ENCODE measurements at regions not wholly inside any gene's neighbourhood (a gene's known extent, or its start where the extent isn't known, plus 50 kb on each side); places are given as distances from the start of the nearest gene placed in this dataset.

GRCh38 chr12:93121729-93122488 is 192.8 kb upstream of the EEA1 start:
- Histone ChIP-seq H3K9me3 (ENCODE audit: low read length) (no peaks in the 10 kb centered on the region), H3K4me1 (ENCODE audit: insufficient read depth, low read length, severe bottlenecking) (no peaks in the 10 kb centered on the region), H3K27me3 (ENCODE audit: insufficient read depth, low read length) (no peaks in the 10 kb centered on the region), H3K27ac (ENCODE audit: low read depth, low read length, poor library complexity, severe bottlenecking) (no peak overlapping the region), H2AFZ (ENCODE audit: low read length) (no peak overlapping the region), H3K4me3 (ENCODE audit: low read depth, low read length, poor library complexity, severe bottlenecking) (no peak overlapping the region), H3K9ac (ENCODE audit: low read length) (no peak overlapping the region), H3K79me2 (ENCODE audit: insufficient read depth, low read length) (no peaks in the 10 kb centered on the region), H3K4me2 (ENCODE audit: low read length) (no peak overlapping the region), H3K36me3 (ENCODE audit: insufficient read depth, low read length) (no peaks in the 10 kb centered on the region), H3F3A (ENCODE audit: insufficient read depth, low read length) (no peaks in the 10 kb centered on the region), H3K9me2 (ENCODE audit: low read depth, low read length) (no peaks in the 10 kb centered on the region), H4K20me1 (ENCODE audit: insufficient read depth, low read length) (no peaks in the 10 kb centered on the region)
- no peak for TF ChIP-seq CTCF (IDR thresholded peaks at IDR 0.05; ENCODE audit: low read length)
- no peak for TF ChIP-seq EZH2 (IDR thresholded peaks at IDR 0.05; ENCODE audit: borderline replicate concordance, low read length)

GRCh38 chr12:93122569-93123091 is 193.5 kb upstream of the EEA1 start:
- Histone ChIP-seq H3K27ac (ENCODE audit: low read depth, low read length, poor library complexity, severe bottlenecking) (no peak overlapping the region), H4K20me1 (ENCODE audit: insufficient read depth, low read length) (no peaks in the 10 kb centered on the region), H3F3A (ENCODE audit: insufficient read depth, low read length) (no peaks in the 10 kb centered on the region), H3K79me2 (ENCODE audit: insufficient read depth, low read length) (no peaks in the 10 kb centered on the region), H3K4me3 (ENCODE audit: low read depth, low read length, poor library complexity, severe bottlenecking) (no peak overlapping the region), H2AFZ (ENCODE audit: low read length) (no peak overlapping the region), H3K9me3 (ENCODE audit: low read length) (no peaks in the 10 kb centered on the region), H3K4me2 (ENCODE audit: low read length) (no peak overlapping the region), H3K9me2 (ENCODE audit: low read depth, low read length) (no peaks in the 10 kb centered on the region), H3K27me3 (ENCODE audit: insufficient read depth, low read length) (no peaks in the 10 kb centered on the region), H3K36me3 (ENCODE audit: insufficient read depth, low read length) (no peaks in the 10 kb centered on the region), H3K9ac (ENCODE audit: low read length) (no peak overlapping the region), H3K4me1 (ENCODE audit: insufficient read depth, low read length, severe bottlenecking) (no peaks in the 10 kb centered on the region)
- no peak for TF ChIP-seq EZH2 (IDR thresholded peaks at IDR 0.05; ENCODE audit: borderline replicate concordance, low read length)

- H3K27me3 ChIP-seq (ENCODE audit: insufficient read depth, low read length), result no peaks in the 10 kb centered on the region
- H3K9me3 ChIP-seq (ENCODE audit: low read length), result no peaks in the 10 kb centered on the region
- H3K9me2 ChIP-seq (ENCODE audit: low read depth, low read length), result no peaks in the 10 kb centered on the region
- H3K4me1 ChIP-seq (ENCODE audit: insufficient read depth, low read length, severe bottlenecking), result no peaks in the 10 kb centered on the region
- H2AFZ ChIP-seq (ENCODE audit: low read length), result no peak overlapping the region
- no peak overlapping the region for H3K4me3 ChIP-seq (ENCODE audit: low read depth, low read length, poor library complexity, severe bottlenecking)
- TF ChIP-seq CTCF (IDR thresholded peaks at IDR 0.05; ENCODE audit: low read length) (no peak), EZH2 (IDR thresholded peaks at IDR 0.05; ENCODE audit: borderline replicate concordance, low read length) (no peak)
- no peak overlapping the region for H3K27ac ChIP-seq (ENCODE audit: low read depth, low read length, poor library complexity, severe bottlenecking)
- no peaks in the 10 kb centered on the region for H3F3A ChIP-seq (ENCODE audit: insufficient read depth, low read length)
- H3K9ac ChIP-seq (ENCODE audit: low read length), result no peak overlapping the region
- no peaks in the 10 kb centered on the region for H3K36me3 ChIP-seq (ENCODE audit: insufficient read depth, low read length)
- H3K79me2 ChIP-seq (ENCODE audit: insufficient read depth, low read length), result no peaks in the 10 kb centered on the region
- H4K20me1 ChIP-seq (ENCODE audit: insufficient read depth, low read length), result no peaks in the 10 kb centered on the region
- H3K4me2 ChIP-seq (ENCODE audit: low read length), result no peak overlapping the region
Measured at GRCh38 chr12:93125126-93125525, 196.0 kb upstream of the EEA1 start.

- TF ChIP-seq CTCF (IDR thresholded peaks at IDR 0.05; ENCODE audit: low read length) (no peak), EZH2 (IDR thresholded peaks at IDR 0.05; ENCODE audit: borderline replicate concordance, low read length) (no peak)
- H3K27me3 ChIP-seq (ENCODE audit: insufficient read depth, low read length), result no peaks in the 10 kb centered on the region
- no peaks in the 10 kb centered on the region for H3K9me2 ChIP-seq (ENCODE audit: low read depth, low read length)
- H3F3A ChIP-seq (ENCODE audit: insufficient read depth, low read length), result no peaks in the 10 kb centered on the region
- no peaks in the 10 kb centered on the region for H3K79me2 ChIP-seq (ENCODE audit: insufficient read depth, low read length)
- no peaks in the 10 kb centered on the region for H3K4me1 ChIP-seq (ENCODE audit: insufficient read depth, low read length, severe bottlenecking)
- no peak overlapping the region for H3K27ac ChIP-seq (ENCODE audit: low read depth, low read length, poor library complexity, severe bottlenecking)
- H3K4me3 ChIP-seq (ENCODE audit: low read depth, low read length, poor library complexity, severe bottlenecking), result no peak overlapping the region
- no peaks in the 10 kb centered on the region for H3K36me3 ChIP-seq (ENCODE audit: insufficient read depth, low read length)
- H3K4me2 ChIP-seq (ENCODE audit: low read length), result no peak overlapping the region
- H2AFZ ChIP-seq (ENCODE audit: low read length), result no peak overlapping the region
- H3K9ac ChIP-seq (ENCODE audit: low read length), result no peak overlapping the region
- H3K9me3 ChIP-seq (ENCODE audit: low read length), result no peaks in the 10 kb centered on the region
- H4K20me1 ChIP-seq (ENCODE audit: insufficient read depth, low read length), result no peaks in the 10 kb centered on the region
Measured at GRCh38 chr12:93126069-93126474, 197.0 kb upstream of the EEA1 start.
